H9 (cell line): ENCODE measurements at regions not wholly inside any gene's neighbourhood (a gene's known extent, or its start where the extent isn't known, plus 50 kb on each side); places are given as distances from the start of the nearest gene placed in this dataset.

Source experiments
- DNase-seq: peaks from one replicate; pipeline ENCODE4 v3.0.0-alpha.2; 2017
- H2AFZ ChIP-seq: one replicate; pipeline ENCODE4 v1.6.1; 2013; ENCODE audit warnings: mild to moderate bottlenecking, low read length, control low read depth, moderate library complexity
- H2AK5ac ChIP-seq: 2 replicates; pipeline ENCODE4 v1.6.1; 2013; ENCODE audit warnings: low read length, control low read depth, mixed read lengths; ENCODE audit not compliant: insufficient read length
- H2BK120ac ChIP-seq: one replicate; pipeline ENCODE4 v1.6.1; 2013; ENCODE audit warnings: low read depth, mild to moderate bottlenecking, low read length, control low read depth, inconsistent platforms; ENCODE audit not compliant: poor library complexity, severe bottlenecking
- H2BK12ac ChIP-seq: 2 replicates; pipeline ENCODE4 v1.6.1; 2013; ENCODE audit warnings: low read length, control low read depth, mixed read lengths, low read depth; ENCODE audit not compliant: insufficient read length
- H2BK15ac ChIP-seq: 2 replicates; pipeline ENCODE4 v1.6.1; 2013; ENCODE audit warnings: low read depth, low read length, control low read depth
- H2BK20ac ChIP-seq: one replicate; pipeline ENCODE4 v1.6.1; 2013; ENCODE audit warnings: low read depth, mild to moderate bottlenecking, low read length, control low read depth, inconsistent platforms; ENCODE audit not compliant: poor library complexity, severe bottlenecking
- H2BK5ac ChIP-seq: 2 replicates; pipeline ENCODE4 v1.6.1; 2013; ENCODE audit warnings: low read length, control low read depth, mixed read lengths; ENCODE audit not compliant: insufficient read length
- H3K14ac ChIP-seq: 2 replicates; pipeline ENCODE4 v1.6.1; 2013; ENCODE audit warnings: low read length, control low read depth; ENCODE audit not compliant: insufficient read depth
- H3K18ac ChIP-seq: 2 replicates; pipeline ENCODE4 v1.6.1; 2013; ENCODE audit warnings: low read depth, mild to moderate bottlenecking, mixed read lengths, low read length, control low read depth; ENCODE audit not compliant: insufficient read length
- H3K23ac ChIP-seq: 2 replicates; pipeline ENCODE4 v1.6.1; 2013; ENCODE audit warnings: low read length, control low read depth, mixed read lengths, low read depth; ENCODE audit not compliant: insufficient read length
- H3K23me2 ChIP-seq: 2 replicates; pipeline ENCODE4 v1.6.1; 2013; ENCODE audit warnings: low read depth, mild to moderate bottlenecking, mixed read lengths, low read length, control low read depth; ENCODE audit not compliant: insufficient read length, poor library complexity, severe bottlenecking
- H3K27ac ChIP-seq: 2 replicates; pipeline ENCODE4 v1.5.1; 2013; ENCODE audit warnings: low read length, control low read depth, mixed read lengths, low read depth; ENCODE audit not compliant: insufficient read length
- H3K27me3 ChIP-seq: 2 replicates; pipeline ENCODE4 v1.6.1; 2013; ENCODE audit warnings: low read length, control low read depth, inconsistent platforms; ENCODE audit not compliant: insufficient read depth
- H3K4ac ChIP-seq: 2 replicates; pipeline ENCODE4 v1.6.1; 2013; ENCODE audit warnings: low read depth, mild to moderate bottlenecking, control low read depth, inconsistent platforms, low read length, moderate library complexity
- H3K4me1 ChIP-seq: 2 replicates; pipeline ENCODE4 v1.6.1; 2013; ENCODE audit warnings: low read length, control low read depth, inconsistent platforms; ENCODE audit not compliant: insufficient read depth
- H3K4me2 ChIP-seq: 2 replicates; pipeline ENCODE4 v1.6.1; 2013; ENCODE audit warnings: low read length, control low read depth, mixed read lengths; ENCODE audit not compliant: insufficient read length, insufficient read depth
- H3K56ac ChIP-seq: 2 replicates; pipeline ENCODE4 v1.6.1; 2013; ENCODE audit warnings: low read depth, mild to moderate bottlenecking, mixed read lengths, low read length, control low read depth; ENCODE audit not compliant: insufficient read length
- H3K79me1 ChIP-seq: 2 replicates; pipeline ENCODE4 v1.6.1; 2013; ENCODE audit warnings: low read depth, mild to moderate bottlenecking, moderate library complexity, low read length, control low read depth, inconsistent platforms; ENCODE audit not compliant: insufficient read depth, poor library complexity, severe bottlenecking
- H3K79me2 ChIP-seq: 2 replicates; pipeline ENCODE4 v1.6.1; 2013; ENCODE audit warnings: low read length, control low read depth, inconsistent platforms; ENCODE audit not compliant: insufficient read depth
- H3K9ac ChIP-seq: 2 replicates; pipeline ENCODE4 v1.6.1; 2013; ENCODE audit warnings: low read length, control low read depth, mixed read lengths; ENCODE audit not compliant: insufficient read length; ENCODE audit errors: extremely low read depth
- H3K9me3 ChIP-seq: one replicate; pipeline ENCODE4 v1.6.1; 2013; ENCODE audit warnings: low read depth, low read length, inconsistent platforms; ENCODE audit not compliant: control insufficient read depth
- H3T11ph ChIP-seq: one replicate; pipeline ENCODE4 v1.6.1; 2013; ENCODE audit warnings: mild to moderate bottlenecking, low read length, control low read depth, inconsistent platforms
- H4K20me1 ChIP-seq: one replicate; pipeline ENCODE4 v1.6.1; 2013; ENCODE audit not compliant: control insufficient read depth, insufficient read length, insufficient read depth
- H4K5ac ChIP-seq: 2 replicates; pipeline ENCODE4 v1.6.1; 2013; ENCODE audit warnings: low read depth, mild to moderate bottlenecking, mixed read lengths, low read length, control low read depth; ENCODE audit not compliant: insufficient read length
- H4K8ac ChIP-seq: replicated peaks from 2 replicates; pipeline ENCODE4 v1.6.1; 2013; ENCODE audit warnings: low read length, control low read depth, mixed read lengths, low read depth; ENCODE audit not compliant: insufficient read length
- H4K91ac ChIP-seq: 2 replicates; pipeline ENCODE4 v1.6.1; 2013; ENCODE audit warnings: low read depth, mild to moderate bottlenecking, moderate library complexity, mixed read lengths, low read length, control low read depth; ENCODE audit not compliant: insufficient read length
- H3K27ac Mint-ChIP-seq, 3 experiments: 2 replicates in 2 of 3; 3 replicates in 1 of 3; pipeline ENCODE4 v1.8.0; 2020 to 2021; ENCODE audit warnings: mixed read lengths in 3 of 3, mild to moderate bottlenecking in 1 of 3, moderate library complexity in 1 of 3
- H3K27me3 Mint-ChIP-seq: 2 replicates; pipeline ENCODE4 v1.8.0; 2021; ENCODE audit warnings: low read depth, mild to moderate bottlenecking, moderate library complexity, mixed read lengths
- H3K36me3 Mint-ChIP-seq, 3 experiments: 2 replicates in 2 of 3; 3 replicates in 1 of 3; pipeline ENCODE4 v1.8.0; 2020 to 2021; ENCODE audit warnings: low read depth in 3 of 3, mixed read lengths in 3 of 3; ENCODE audit not compliant: insufficient read depth in 1 of 3
- H3K4me1 Mint-ChIP-seq, 2 experiments: 2 replicates each; pipeline ENCODE4 v1.8.0; 2020; ENCODE audit warnings: mixed read lengths in 2 of 2
- H3K4me3 Mint-ChIP-seq, 2 experiments: 2 replicates in 1 of 2; 3 replicates in 1 of 2; pipeline ENCODE4 v1.8.0; 2020 to 2021; ENCODE audit warnings: mild to moderate bottlenecking in 2 of 2, mixed read lengths in 2 of 2, moderate library complexity in 1 of 2
- H3K9me3 Mint-ChIP-seq, 2 experiments: 2 replicates in 1 of 2; 3 replicates in 1 of 2; pipeline ENCODE4 v1.8.0; 2020; ENCODE audit warnings: mild to moderate bottlenecking in 2 of 2, mixed read lengths in 2 of 2, moderate library complexity in 1 of 2
- CTCF ChIP-seq: fragments of 200-600 bp; sonication (generic); conservative IDR thresholded peaks from 3 replicates; pipeline ENCODE4 v1.8.0; 2021; ENCODE audit warnings: antibody characterized with exemption, mild to moderate bottlenecking
- WGBS: extraction: QIAGEN DNeasy Blood & Tissue Kit; methylation state at CpG from one replicate; pipeline ENCODE4 v1.1.7; 2013; ENCODE audit warnings: missing lambda C conversion rate, low lambda C conversion rate, mixed read lengths; ENCODE audit not compliant: insufficient read length; ENCODE audit errors: extremely low coverage; 5-methylcytosine and 5-hydroxymethylcytosine counted together

GRCh38 chr1:57683037-57683942, 259.4 kb upstream of the DAB1 start:
- H2BK15ac ChIP-seq: no peak overlapping the region
- DNase-seq: peak; percentile 56
- no peaks in the 10 kb centered on the region for H3K23me2 ChIP-seq
- no peak overlapping the region for H3K18ac ChIP-seq
- Mint-ChIP-seq H3K4me3 (no peak overlapping the region), H3K27me3 (peaks cover 1% of the 10 kb centered on the region), H3K27ac (no peak overlapping the region), H3K9me3 (peaks cover 16 to 18% of the 10 kb centered on the region in 2 experiments; a peak in 4 of 5 replicates), H3K4me1 (peaks cover 23 to 25% of the 10 kb centered on the region in 2 experiments), H3K36me3 (peaks cover 0 to 18% (median 5%) of the 10 kb centered on the region in 3 experiments; a peak in 5 of 7 replicates)
- H3K27ac ChIP-seq: no peak overlapping the region
- no peak overlapping the region for H2BK12ac ChIP-seq
- no peaks in the 10 kb centered on the region for H3K27me3 ChIP-seq
- no peak overlapping the region for H3K23ac ChIP-seq
- no peak overlapping the region for H3K4ac ChIP-seq
- H3K14ac ChIP-seq: no peak overlapping the region
- H2AFZ ChIP-seq: no peak overlapping the region
- H4K20me1 ChIP-seq: no peaks in the 10 kb centered on the region
- H2AK5ac ChIP-seq: no peak overlapping the region
- no peak overlapping the region for H2BK120ac ChIP-seq
- no peak overlapping the region for H3K56ac ChIP-seq
- no CpG with 5 or more reads among the region's 7 CpGs for WGBS
- no peak overlapping the region for H2BK5ac ChIP-seq
- no peaks in the 10 kb centered on the region for H3K79me2 ChIP-seq
- H3K9me3 ChIP-seq: no peaks in the 10 kb centered on the region
- no peak overlapping the region for H4K5ac ChIP-seq
- no peak overlapping the region for H3T11ph ChIP-seq
- no peak overlapping the region for H2BK20ac ChIP-seq
- H4K8ac ChIP-seq: no peak overlapping the region
- no peak overlapping the region for H4K91ac ChIP-seq
- H3K9ac ChIP-seq: no peak overlapping the region
- H3K4me1 ChIP-seq: peaks cover 2% of the 10 kb centered on the region; the same call in 1 of the 2 replicates
- no peaks in the 10 kb centered on the region for H3K79me1 ChIP-seq
- H3K4me2 ChIP-seq: no peak overlapping the region
- peak; percentile 47 for TF ChIP-seq CTCF
